SK-N-SH treated with all-trans-retinoic acid at 6 μM for 48 hours (cell line): ENCODE measurements at regions not wholly inside any gene's neighbourhood (a gene's known extent, or its start where the extent isn't known, plus 50 kb on each side); places are given as distances from the start of the nearest gene placed in this dataset.

Experiments
- ATAC-seq: fragments of 200-7000 bp; cut with Tn5 transposase; 3 replicates; pipeline ENCODE4 v1.9.1; 2020; ENCODE audit warnings: mild to moderate bottlenecking, moderate library complexity
- ARNTL ChIP-seq: fragments of 450-650 bp; formaldehyde crosslinking; IDR thresholded peaks from 2 replicates; pipeline ENCODE4 v1.5.0; 2020; ENCODE audit warnings: low read depth, mild to moderate bottlenecking, moderate library complexity, borderline replicate concordance
- BACH2 ChIP-seq: fragments of 250-450 bp; sonication (Bioruptor Pico); IDR thresholded peaks from 2 replicates; pipeline ENCODE4 v1.9.0; 2021; ENCODE audit warnings: mild to moderate bottlenecking, borderline replicate concordance
- CREB5 ChIP-seq: fragments of 250-450 bp; sonication (Bioruptor Pico); IDR thresholded peaks from 2 replicates; pipeline ENCODE4 v1.5.1; 2020; ENCODE audit warnings: low read depth, mild to moderate bottlenecking, moderate library complexity
- CSDC2 ChIP-seq: fragments of 250-450 bp; sonication (Bioruptor Pico); IDR thresholded peaks from 2 replicates; pipeline ENCODE4 v1.5.0; 2020; ENCODE audit warnings: mild to moderate bottlenecking, moderate library complexity
- CSRNP3 ChIP-seq: fragments of 250-450 bp; sonication (Bioruptor Pico); IDR thresholded peaks from 2 replicates; pipeline ENCODE4 v1.5.1; 2021; ENCODE audit warnings: mild to moderate bottlenecking, moderate library complexity
- ESRRG ChIP-seq: fragments of 250-450 bp; sonication (Bioruptor Pico); IDR thresholded peaks from 2 replicates; pipeline ENCODE4 v1.6.1; 2021; ENCODE audit warnings: mild to moderate bottlenecking
- GLIS3 ChIP-seq: fragments of 250-450 bp; sonication (Bioruptor Pico); IDR thresholded peaks from 2 replicates; pipeline ENCODE4 v1.5.0; 2020; ENCODE audit warnings: mild to moderate bottlenecking, moderate library complexity
- ISL1 ChIP-seq: fragments of 250-450 bp; sonication (Bioruptor Pico); IDR thresholded peaks from 2 replicates; pipeline ENCODE4 v2.1.2; 2022; ENCODE audit warnings: mild to moderate bottlenecking, moderate library complexity
- OSR1 ChIP-seq: fragments of 250-450 bp; sonication (Bioruptor Pico); IDR thresholded peaks from 2 replicates; pipeline ENCODE4 v1.8.0; 2022; ENCODE audit warnings: moderate library complexity, mild to moderate bottlenecking, inconsistent platforms
- PATZ1 ChIP-seq: fragments of 250-450 bp; sonication (Bioruptor Pico); IDR thresholded peaks from 2 replicates; pipeline ENCODE4 v1.8.0; 2020; ENCODE audit warnings: mild to moderate bottlenecking, moderate library complexity, borderline replicate concordance
- POU6F1 ChIP-seq: fragments of 250-450 bp; sonication (Bioruptor Pico); IDR thresholded peaks from 2 replicates; pipeline ENCODE4 v1.8.0; 2021; ENCODE audit warnings: low read depth, mild to moderate bottlenecking, moderate library complexity, borderline replicate concordance
- PPARA ChIP-seq: fragments of 250-450 bp; sonication (Bioruptor Pico); IDR thresholded peaks from 2 replicates; pipeline ENCODE4 v1.5.0; 2020; ENCODE audit warnings: mild to moderate bottlenecking, borderline replicate concordance
- RARB ChIP-seq: fragments of 250-450 bp; sonication (Bioruptor Pico); IDR thresholded peaks from 2 replicates; pipeline ENCODE4 v1.8.0; 2021; ENCODE audit warnings: mild to moderate bottlenecking, moderate library complexity
- SNAI2 ChIP-seq: fragments of 250-450 bp; sonication (Bioruptor Pico); IDR thresholded peaks from 2 replicates; pipeline ENCODE4 v1.5.0; 2020; ENCODE audit warnings: mild to moderate bottlenecking, moderate library complexity
- TCF4 ChIP-seq: fragments of 250-450 bp; sonication (Bioruptor Pico); IDR thresholded peaks from 2 replicates; pipeline ENCODE4 v1.8.0; 2021; ENCODE audit warnings: mild to moderate bottlenecking, moderate library complexity, borderline replicate concordance
- TOX ChIP-seq: fragments of 250-450 bp; sonication (Bioruptor Pico); IDR thresholded peaks from 2 replicates; pipeline ENCODE4 v1.8.0; 2021; ENCODE audit warnings: mild to moderate bottlenecking, moderate library complexity, borderline replicate concordance
- TSHZ2 ChIP-seq: fragments of 250-450 bp; sonication (Bioruptor Pico); IDR thresholded peaks from 2 replicates; pipeline ENCODE4 v1.5.0; 2020; ENCODE audit warnings: mild to moderate bottlenecking, moderate library complexity
- ZC3H10 ChIP-seq: fragments of 250-450 bp; sonication (Bioruptor Pico); IDR thresholded peaks from 2 replicates; pipeline ENCODE4 v1.5.1; 2021; ENCODE audit warnings: mild to moderate bottlenecking, moderate library complexity
- ZFP3 ChIP-seq: fragments of 250-450 bp; sonication (Bioruptor Pico); IDR thresholded peaks from 2 replicates; pipeline ENCODE4 v1.5.0; 2020; ENCODE audit warnings: mild to moderate bottlenecking, moderate library complexity
- ZFP30 ChIP-seq: fragments of 450-650 bp; formaldehyde crosslinking; IDR thresholded peaks from 2 replicates; pipeline ENCODE4 v1.5.0; 2022; ENCODE audit warnings: mild to moderate bottlenecking, moderate library complexity
- ZNF565 ChIP-seq: fragments of 450-650 bp; formaldehyde crosslinking; conservative IDR thresholded peaks from 2 replicates; pipeline ENCODE4 v1.5.0; 2020; ENCODE audit warnings: low read depth, mild to moderate bottlenecking, moderate library complexity
- ZNF70 ChIP-seq: fragments of 450-650 bp; formaldehyde crosslinking; IDR thresholded peaks from 2 replicates; pipeline ENCODE4 v1.5.0; 2020; ENCODE audit warnings: mild to moderate bottlenecking, moderate library complexity
- ZNF8 ChIP-seq: fragments of 450-650 bp; formaldehyde crosslinking; IDR thresholded peaks from 2 replicates; pipeline ENCODE4 v1.5.0; 2020; ENCODE audit warnings: mild to moderate bottlenecking, moderate library complexity

GRCh38 chr2:120625865-120626560 is 109.7 kb upstream of the GLI2 start:
- TF ChIP-seq CREB5 (CRISPR knock-in tag) (no peak), OSR1 (CRISPR knock-in tag) (no peak)
- TF ChIP-seq, all 23 proteins: peak for 0
- ATAC-seq = no peak

GRCh38 chr2:120626566-120626965 is 109.1 kb upstream of the GLI2 start:
- no peak for ATAC-seq
- no peak for TF ChIP-seq TSHZ2 (CRISPR knock-in tag)
- no peak for TF ChIP-seq ESRRG (CRISPR knock-in tag)
- TF ChIP-seq POU6F1 (CRISPR knock-in tag) = no peak
- TF ChIP-seq CSDC2 = no peak
- no peak for TF ChIP-seq OSR1 (CRISPR knock-in tag)
- TF ChIP-seq PPARA = no peak
- TF ChIP-seq CREB5 (CRISPR knock-in tag) = no peak
- no peak for TF ChIP-seq ZC3H10 (CRISPR knock-in tag)
- TF ChIP-seq ZNF565 = no peak
- TF ChIP-seq ZFP3 (CRISPR knock-in tag) = no peak
- TF ChIP-seq TCF4 (CRISPR knock-in tag) = no peak
- TF ChIP-seq GLIS3 (CRISPR knock-in tag) = no peak
- TF ChIP-seq ISL1 (CRISPR knock-in tag) = no peak
- no peak for TF ChIP-seq RARB (CRISPR knock-in tag)
- no peak for TF ChIP-seq ZFP30 (CRISPR knock-in tag)
- no peak for TF ChIP-seq TOX (CRISPR knock-in tag)
- no peak for TF ChIP-seq ZNF70 (CRISPR knock-in tag)
- no peak for TF ChIP-seq ARNTL (CRISPR knock-in tag)
- TF ChIP-seq SNAI2 (CRISPR knock-in tag) = no peak
- TF ChIP-seq PATZ1 (CRISPR knock-in tag) = no peak

GRCh38 chr2:120628248-120628647 is 107.4 kb upstream of the GLI2 start:
- no peak for ATAC-seq
- TF ChIP-seq ZFP30 (CRISPR knock-in tag) (no peak), GLIS3 (CRISPR knock-in tag) (no peak), ISL1 (CRISPR knock-in tag) (no peak), CSRNP3 (CRISPR knock-in tag) (no peak), BACH2 (no peak), OSR1 (CRISPR knock-in tag) (no peak), PATZ1 (CRISPR knock-in tag) (no peak), ZNF565 (no peak), ARNTL (CRISPR knock-in tag) (no peak), ZC3H10 (CRISPR knock-in tag) (no peak), ZNF8 (no peak), CREB5 (CRISPR knock-in tag) (no peak)
